Esophagus muscularis mucosa (tissue), 4 donors: ENCODE measurements at regions not wholly inside any gene's neighbourhood (a gene's known extent, or its start where the extent isn't known, plus 50 kb on each side); places are given as distances from the start of the nearest gene placed in this dataset.

Experiments used
- CTCF ChIP-seq, 3 experiments: fragments of 200-600 bp in 2 of 3; fragments of 450-650 bp in 1 of 3; sonication (generic) in 2 of 3; IDR thresholded peaks; one replicate each; pipeline ENCODE4 v1.5.1; 2017 to 2019; ENCODE audit warnings: antibody characterized with exemption in 3 of 3, mild to moderate bottlenecking in 2 of 3, moderate library complexity in 1 of 3
- EP300 ChIP-seq: sonication (generic); formaldehyde crosslinking; IDR thresholded peaks from one replicate; pipeline ENCODE4 v1.6.1; 2017; ENCODE audit warnings: antibody characterized with exemption
- POLR2A ChIP-seq: fragments of 450-650 bp; IDR thresholded peaks from one replicate; pipeline ENCODE4 v1.6.1; 2017; ENCODE audit warnings: antibody characterized with exemption, moderate library complexity, mild to moderate bottlenecking, low read depth
- POLR2AphosphoS5 ChIP-seq, 2 donors: sonication (generic); formaldehyde crosslinking; IDR thresholded peaks; one replicate each; pipeline ENCODE4 v1.6.1; 2017; ENCODE audit warnings: antibody characterized with exemption in 2 of 2

GRCh38 chr2:59896499-59897245 lies 656.8 kb downstream of the BCL11A start:
- TF ChIP-seq CTCF (IDR thresholded peaks at IDR 0.05) (no peak), POLR2A (no peak), POLR2AphosphoS5 (IDR thresholded peaks at IDR 0.05) (no peak), EP300 (no peak)
